ENCODE measurements at regions not wholly inside any gene's neighbourhood (a gene's known extent, or its start where the extent isn't known, plus 50 kb on each side); places are given as distances from the start of the nearest gene placed in this dataset.

GRCh38 chr5:4969351-4969750 lies 170.8 kb upstream of the ADAMTS16 start:
- no peaks in the 10 kb centered on the region for H3K4me1 ChIP-seq
- no peaks in the 10 kb centered on the region for H3K27me3 ChIP-seq
- 78 to 89% (median 86%) methylated on average over 4 of the region's 4 CpGs for WGBS, 5 donors
- no peak for TF ChIP-seq EP300 (IDR thresholded peaks at IDR 0.05)
- TF ChIP-seq CTCF (IDR thresholded peaks at IDR 0.05), result no peak
- TF ChIP-seq POLR2A (IDR thresholded peaks at IDR 0.05), result no peak
- TF ChIP-seq POLR2AphosphoS5 (IDR thresholded peaks at IDR 0.05), result no peak
- H3K9me3 ChIP-seq, result no peaks in the 10 kb centered on the region
- no peaks in the 10 kb centered on the region for H3K36me3 ChIP-seq
- H3K27ac ChIP-seq, result no peak overlapping the region
- no peak for DNase-seq
- intact Hi-C loops (cut with DNase I; ENCODE audit: low total_unique reads), result no loop called here
- H3K4me3 ChIP-seq, result no peak overlapping the region

- H3K36me3 ChIP-seq, result no peaks in the 10 kb centered on the region
- WGBS, 5 donors, result 83 to 92% (median 88%) methylated on average over 4 of the region's 4 CpGs
- H3K27ac ChIP-seq, result no peak overlapping the region
- no peaks in the 10 kb centered on the region for H3K27me3 ChIP-seq
- DNase-seq, result no peak
- no peaks in the 10 kb centered on the region for H3K9me3 ChIP-seq
- no peaks in the 10 kb centered on the region for H3K4me1 ChIP-seq
- TF ChIP-seq EP300 (IDR thresholded peaks at IDR 0.05) (no peak), POLR2AphosphoS5 (IDR thresholded peaks at IDR 0.05) (no peak), CTCF (IDR thresholded peaks at IDR 0.05) (no peak), POLR2A (IDR thresholded peaks at IDR 0.05) (no peak)
- intact Hi-C loops (cut with DNase I; ENCODE audit: low total_unique reads), result no loop called here
- H3K4me3 ChIP-seq, result no peak overlapping the region
These were observed 170.0 kb upstream of the ADAMTS16 start for GRCh38 chr5:4970171-4970570.

GRCh38 chr5:4976902-4977301 lies 163.2 kb upstream of the ADAMTS16 start:
- Histone ChIP-seq H3K4me3 (no peak overlapping the region), H3K36me3 (no peaks in the 10 kb centered on the region), H3K27ac (no peak overlapping the region), H3K9me3 (no peaks in the 10 kb centered on the region), H3K4me1 (no peaks in the 10 kb centered on the region), H3K27me3 (no peaks in the 10 kb centered on the region)
- peak in 1 of 2 donors; percentile 33 for DNase-seq
- WGBS, 5 donors, result 48 to 59% (median 54%) methylated on average over 1 of the region's 1 CpG
- intact Hi-C loops (cut with DNase I; ENCODE audit: low total_unique reads), result no loop called here
- no peak for TF ChIP-seq POLR2A (IDR thresholded peaks at IDR 0.05)
- TF ChIP-seq CTCF (IDR thresholded peaks at IDR 0.05), result no peak
- TF ChIP-seq EP300 (IDR thresholded peaks at IDR 0.05), result no peak
- TF ChIP-seq POLR2AphosphoS5 (IDR thresholded peaks at IDR 0.05), result no peak

- H3K4me3 ChIP-seq, result no peak overlapping the region
- H3K27me3 ChIP-seq, result no peaks in the 10 kb centered on the region
- no peak overlapping the region for H3K27ac ChIP-seq
- peak in 1 of 2 donors; percentile 45 for DNase-seq
- H3K36me3 ChIP-seq, result no peaks in the 10 kb centered on the region
- intact Hi-C loops (cut with DNase I; ENCODE audit: low total_unique reads), result no loop called here
- no peaks in the 10 kb centered on the region for H3K4me1 ChIP-seq
- H3K9me3 ChIP-seq, result no peaks in the 10 kb centered on the region
- 45 to 63% (median 56%) methylated on average over 5 of the region's 5 CpGs for WGBS, 5 donors
- no peak for TF ChIP-seq POLR2AphosphoS5 (IDR thresholded peaks at IDR 0.05)
- no peak for TF ChIP-seq CTCF (IDR thresholded peaks at IDR 0.05)
- TF ChIP-seq EP300 (IDR thresholded peaks at IDR 0.05), result no peak
- TF ChIP-seq POLR2A (IDR thresholded peaks at IDR 0.05), result no peak
These were observed 162.6 kb upstream of the ADAMTS16 start for GRCh38 chr5:4977416-4978110.
